Stimulated activated CD4-positive, alpha-beta T cell treated with anti-CD3 and anti-CD28 coated beads, Interleukin-1b, Interleukin-23, amount 100 ng/mL, for 48 hours (primary cell): ENCODE measurements at regions not wholly inside any gene's neighbourhood (a gene's known extent, or its start where the extent isn't known, plus 50 kb on each side); places are given as distances from the start of the nearest gene placed in this dataset.
"Not testable (repeated sequence)": the region's sequence is repeated elsewhere in the genome, so short reads cannot be mapped to it uniquely, and the experiment has no call there.

ENCODE experiments used
- DNase-seq: peaks from one replicate; pipeline ENCODE4 v3.0.0-alpha.2; 2020

DNA sequence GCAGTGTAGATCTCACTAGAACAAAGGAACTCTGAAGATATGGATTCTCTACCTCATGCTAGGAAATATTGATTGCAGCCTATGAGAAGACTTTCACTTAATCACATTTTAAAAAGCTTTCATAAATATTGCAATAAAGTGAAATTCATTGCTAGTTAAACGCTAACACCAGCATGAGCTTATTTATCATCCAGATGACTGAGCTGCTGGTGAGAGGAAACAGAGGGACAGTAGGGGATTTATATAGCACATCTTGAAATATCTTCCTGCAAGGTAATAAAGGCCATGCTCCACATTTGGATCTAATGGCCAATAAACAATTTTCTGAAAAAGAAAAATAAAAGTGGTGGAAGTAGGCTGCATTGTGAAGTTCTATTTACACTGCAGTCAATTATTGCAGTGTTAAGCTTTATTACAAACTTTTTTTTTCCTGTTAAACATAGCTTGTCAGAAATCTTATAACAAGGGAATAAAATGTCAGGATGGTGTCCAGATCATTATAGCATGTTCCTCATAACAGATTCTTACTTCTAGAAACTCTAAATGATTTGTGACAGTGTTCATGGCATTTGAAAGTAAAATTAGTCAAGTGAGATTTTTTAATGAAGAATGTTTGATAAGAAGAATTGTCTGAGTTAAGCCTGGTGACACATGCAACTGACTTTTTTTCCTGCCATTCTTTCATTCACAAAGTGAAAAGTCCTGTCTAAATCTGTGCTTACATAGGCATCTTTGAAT, 342.6 kb downstream of the DMAC1 start:
- DNase-seq = no peak

DNA sequence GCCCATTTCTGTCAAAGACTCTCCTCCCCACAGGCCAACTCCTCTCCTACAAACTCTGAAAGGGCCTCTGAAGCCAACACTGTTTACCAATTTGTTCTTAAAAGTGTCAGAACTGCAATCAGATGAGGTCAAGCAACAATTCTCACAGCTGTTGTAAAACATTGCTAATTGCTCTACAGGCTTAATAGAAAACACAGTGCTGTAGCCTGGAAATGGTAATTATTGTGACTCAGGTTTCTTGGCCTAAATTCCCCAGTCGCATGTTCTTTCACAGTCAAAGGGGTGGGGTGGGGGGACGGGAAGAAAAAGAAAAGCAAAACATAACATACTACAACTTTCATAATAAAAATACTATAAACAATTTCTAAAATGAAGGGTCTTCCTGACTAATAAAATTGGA, 343.2 kb downstream of the DMAC1 start:
- DNase-seq = no peak

DNA sequence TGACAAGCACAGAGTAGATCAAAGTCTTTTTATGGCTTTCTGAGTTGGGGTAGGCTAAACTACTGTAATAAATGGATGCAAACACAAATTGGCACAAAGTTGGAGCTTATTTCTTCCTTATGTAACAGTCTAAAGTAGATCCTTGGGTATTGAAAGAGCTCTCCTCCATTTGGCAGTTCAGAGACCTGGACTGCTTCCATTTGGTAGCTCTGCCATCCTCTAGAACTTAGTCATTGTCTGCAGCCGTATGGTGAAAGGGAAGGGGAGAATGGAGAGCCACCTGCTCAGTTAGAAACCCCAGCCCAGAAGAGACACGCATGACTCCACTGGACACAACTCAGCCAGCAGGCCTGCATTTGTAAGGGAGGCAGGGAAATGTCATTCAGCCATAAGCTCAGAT, 345.0 kb downstream of the DMAC1 start:
- DNase-seq = no peak

DNA sequence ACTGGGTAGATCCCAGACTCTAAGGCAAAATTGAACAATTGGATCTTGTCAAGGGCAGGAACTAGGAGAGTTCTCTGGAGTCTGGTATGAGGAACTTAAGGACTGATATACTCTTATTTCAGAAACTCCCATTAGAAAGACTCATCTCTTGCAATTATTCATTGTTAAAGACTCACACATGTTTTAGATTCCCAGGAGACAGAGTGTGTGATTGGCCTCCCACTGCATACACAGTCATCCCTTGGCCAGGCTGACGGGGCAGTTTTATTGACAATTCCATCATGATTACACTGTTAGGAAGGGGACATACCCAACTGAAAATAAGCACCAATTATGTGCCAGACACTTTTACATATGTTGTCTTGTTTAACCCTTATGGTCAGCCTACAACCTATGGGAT, 347.2 kb downstream of the DMAC1 start:
- DNase-seq = no peak

DNA sequence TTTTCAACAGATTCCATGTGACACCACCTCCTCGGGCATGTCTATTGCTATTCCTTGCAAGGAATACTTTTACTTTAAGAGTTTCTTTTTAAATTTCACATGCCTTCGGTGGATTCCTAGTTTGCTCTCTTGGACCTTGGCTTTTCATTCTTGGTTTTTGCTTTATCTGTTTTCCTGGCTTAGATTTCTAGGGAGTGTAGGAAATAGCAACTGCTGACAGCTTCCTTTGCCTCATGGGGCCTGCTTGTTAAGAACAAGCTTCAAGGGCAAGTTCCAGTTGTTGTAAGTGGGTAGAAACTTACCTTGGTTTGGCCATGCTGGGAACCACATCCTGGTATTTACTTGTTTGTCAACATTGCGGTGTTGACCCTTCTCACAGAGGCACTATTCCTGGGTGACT, 348.5 kb downstream of the DMAC1 start:
- DNase-seq = no peak

DNA sequence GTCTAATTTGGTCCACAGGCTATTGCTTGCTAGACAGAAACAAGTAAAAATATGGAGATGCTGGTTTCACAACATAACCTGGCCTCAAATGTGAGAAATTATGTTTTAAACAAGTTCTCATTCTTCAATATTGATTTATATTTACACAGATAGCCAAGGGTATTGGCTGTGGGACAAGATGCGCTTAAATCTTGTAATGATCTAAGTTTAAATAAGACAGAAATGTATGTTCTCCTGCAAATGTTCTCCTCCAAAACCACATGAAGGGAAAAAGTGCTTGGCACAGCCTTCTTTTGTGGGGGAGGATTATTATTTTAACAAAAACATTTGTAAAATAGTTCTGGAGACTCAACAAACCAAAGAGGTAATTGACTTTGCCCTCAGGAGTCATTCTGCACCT, 356.0 kb downstream of the DMAC1 start:
- DNase-seq = no peak

DNA sequence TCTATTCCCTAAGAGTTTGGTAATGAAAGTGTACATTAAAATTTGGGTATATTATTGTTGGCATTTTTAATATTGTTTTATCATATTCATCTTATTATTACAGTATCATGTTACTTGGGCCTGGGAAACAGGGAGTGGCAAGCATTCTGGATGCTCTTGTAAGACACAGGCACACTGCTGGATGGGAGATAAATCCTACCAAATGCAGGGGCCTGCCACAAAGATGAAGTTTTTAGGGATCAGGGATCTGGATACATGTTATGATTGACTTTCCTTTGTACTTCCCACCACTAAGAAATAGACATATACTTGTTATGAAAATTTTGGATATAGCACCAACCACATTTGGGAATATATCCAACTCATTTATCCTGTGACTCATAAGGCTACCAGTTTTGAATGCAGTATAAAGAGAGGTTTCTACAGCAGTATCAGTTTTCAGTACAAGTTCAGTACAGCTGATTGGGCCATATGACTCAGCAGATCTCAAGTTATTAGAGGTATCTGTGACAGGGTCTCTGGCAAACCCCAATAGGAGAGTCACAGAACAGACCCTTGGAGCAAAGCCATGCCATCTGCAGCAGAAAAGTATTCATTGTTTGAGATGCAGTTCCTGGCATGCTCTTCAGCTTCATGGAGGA, 360.1 kb downstream of the DMAC1 start:
- DNase-seq = no peak

DNA sequence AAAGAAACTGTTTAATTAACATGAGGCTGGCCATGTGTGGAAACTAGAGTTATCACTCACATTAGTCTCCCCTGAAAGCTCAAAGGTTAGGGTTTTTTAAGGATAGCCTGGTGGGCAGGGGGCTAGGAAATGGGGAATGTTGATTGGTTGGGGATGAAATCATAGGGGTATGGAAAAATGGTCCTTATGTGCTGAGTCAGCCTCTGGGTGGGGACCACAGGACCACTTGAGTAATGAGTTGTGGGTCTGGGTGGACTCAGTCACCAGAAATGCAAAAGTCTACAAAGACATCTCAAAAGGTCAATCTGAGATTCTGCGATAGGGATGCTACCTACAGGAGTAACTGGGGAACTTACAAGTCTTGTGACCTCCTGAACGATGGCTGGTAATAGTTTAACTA, 362.8 kb downstream of the DMAC1 start:
- no peak for DNase-seq

DNA sequence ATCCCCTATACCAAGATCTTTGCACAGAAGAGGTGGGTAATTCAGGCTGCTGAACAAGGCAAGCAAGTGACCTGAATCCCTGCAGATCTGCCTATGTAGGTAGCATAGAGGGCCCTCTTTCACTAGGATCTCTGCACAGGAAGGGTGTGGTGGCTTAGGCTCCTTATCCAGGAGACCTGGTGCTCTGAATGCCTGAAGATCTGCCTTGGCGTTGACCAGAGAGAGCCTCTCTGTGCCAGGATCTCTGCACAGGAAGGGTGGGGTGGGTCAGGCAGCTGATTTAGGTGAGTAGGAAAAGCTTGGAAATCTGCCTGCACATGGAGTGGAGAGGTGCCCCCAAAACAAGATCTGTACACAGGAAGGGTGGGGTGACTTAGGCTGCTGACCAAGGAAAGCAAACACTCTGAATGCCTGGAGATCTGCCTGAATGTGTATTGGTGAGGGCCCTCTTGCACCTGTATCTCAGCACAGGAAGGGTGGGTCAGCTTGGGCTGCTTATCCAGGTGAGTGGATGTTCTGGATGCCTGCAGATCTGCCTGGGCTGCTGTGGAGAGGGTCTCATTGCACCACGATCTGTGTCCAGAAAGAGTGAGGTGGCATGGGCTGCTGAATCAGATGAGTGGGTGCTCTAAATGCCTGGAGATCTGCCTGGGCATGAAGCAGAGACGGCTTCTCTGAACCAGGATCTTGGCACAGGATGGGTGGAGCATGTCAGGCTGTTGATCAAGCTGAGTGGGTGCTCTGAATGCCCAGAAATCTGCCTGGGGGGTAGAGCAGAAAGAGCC, 365.9 kb downstream of the DMAC1 start:
- DNase-seq = no peak

DNA sequence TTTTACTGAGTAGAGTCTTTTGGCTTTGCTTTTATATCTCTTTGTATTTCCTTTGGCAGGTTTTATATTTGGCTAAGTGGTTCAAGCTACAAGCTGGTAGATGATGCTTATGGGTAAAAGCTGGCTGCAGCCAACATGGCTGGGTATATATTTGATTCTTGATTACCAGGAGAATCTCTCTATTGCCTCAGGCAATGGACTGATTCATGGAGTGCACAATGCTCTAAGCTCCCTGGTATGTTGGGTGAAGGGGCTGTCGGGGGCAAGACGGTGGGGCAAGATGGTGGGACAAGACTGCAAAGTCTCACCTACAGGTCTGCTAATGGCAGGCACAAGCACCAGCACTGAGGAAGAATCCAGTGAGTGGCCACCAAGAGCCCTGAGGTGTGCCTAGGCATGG, 366.6 kb downstream of the DMAC1 start:
- no peak for DNase-seq

DNA sequence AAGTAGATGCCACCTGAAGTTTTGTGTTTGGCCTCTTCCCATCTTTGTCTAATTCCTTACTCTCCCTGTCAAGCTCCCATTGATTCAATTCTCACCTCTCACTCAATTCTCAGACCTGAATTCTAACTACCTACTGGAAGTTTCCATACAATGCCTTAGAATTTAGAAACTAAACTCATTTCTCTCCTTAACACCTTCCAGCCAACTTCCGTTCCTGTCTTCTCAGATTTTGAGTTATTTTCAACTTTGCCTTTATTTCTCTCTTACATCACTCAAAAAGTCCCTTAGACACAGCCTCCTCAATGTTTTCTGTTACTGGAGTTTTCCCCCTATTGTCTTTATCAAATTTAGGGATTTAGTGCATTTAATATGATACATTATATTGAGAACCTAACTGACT, 382.2 kb downstream of the DMAC1 start:
- not testable (repeated sequence) for DNase-seq

DNA sequence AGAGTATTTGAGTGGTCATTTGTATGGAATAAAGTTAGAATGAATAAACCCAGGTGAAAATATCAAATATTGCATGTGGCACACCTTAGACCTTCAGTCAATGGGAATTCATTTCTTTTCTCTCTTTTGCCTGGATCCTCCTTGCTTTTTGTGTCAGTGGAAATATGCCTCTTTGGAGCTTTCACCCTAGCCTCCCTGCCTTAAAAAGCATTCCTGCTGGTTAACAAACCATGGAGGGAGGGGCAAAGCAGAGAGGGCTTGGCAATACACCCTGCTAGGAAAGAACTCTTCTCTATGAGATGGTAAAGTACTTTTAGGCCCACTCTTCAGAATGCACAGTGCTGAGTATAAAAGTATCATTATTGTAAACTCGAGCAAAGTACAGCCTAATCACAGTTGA, 383.7 kb downstream of the DMAC1 start:
- DNase-seq = no peak

DNA sequence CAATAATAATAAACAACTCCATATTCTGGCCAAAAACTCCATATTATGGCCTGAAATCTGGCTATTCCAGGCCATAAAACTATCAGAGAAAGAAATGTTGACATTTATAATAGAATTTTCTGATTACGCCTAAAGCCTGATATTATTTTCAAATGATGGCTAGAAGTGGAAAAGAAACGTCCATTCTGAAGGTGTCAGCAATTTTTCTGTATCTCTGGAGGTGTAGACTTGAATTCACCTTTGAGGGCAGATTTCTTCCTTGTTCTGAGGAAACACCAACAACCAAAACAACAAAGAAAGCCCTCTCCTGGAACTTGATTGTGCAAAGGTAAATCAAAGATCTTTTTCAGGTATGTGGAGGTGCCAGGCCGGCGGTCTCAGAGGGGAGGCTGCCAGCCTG, 390.7 kb downstream of the DMAC1 start:
- DNase-seq = no peak

DNA sequence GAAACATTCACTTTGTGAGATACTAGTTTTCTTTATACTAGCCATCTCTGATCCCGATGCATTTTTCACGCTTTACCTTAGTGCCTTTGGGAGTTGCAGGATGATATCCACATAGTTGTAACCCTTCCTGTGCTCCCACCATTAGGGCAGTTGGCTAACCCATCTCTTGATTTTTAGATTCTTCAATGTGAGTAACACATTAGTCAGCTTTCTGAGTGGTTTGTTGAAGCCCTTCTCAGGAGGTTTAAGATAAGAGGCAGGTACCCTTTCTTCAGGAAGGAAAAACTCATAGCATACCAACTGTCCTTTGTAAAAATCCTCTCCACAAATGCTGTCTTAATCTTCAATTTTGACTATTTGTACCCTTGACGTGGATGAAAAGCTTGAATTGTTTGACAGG, 392.3 kb downstream of the DMAC1 start:
- no peak for DNase-seq

DNA sequence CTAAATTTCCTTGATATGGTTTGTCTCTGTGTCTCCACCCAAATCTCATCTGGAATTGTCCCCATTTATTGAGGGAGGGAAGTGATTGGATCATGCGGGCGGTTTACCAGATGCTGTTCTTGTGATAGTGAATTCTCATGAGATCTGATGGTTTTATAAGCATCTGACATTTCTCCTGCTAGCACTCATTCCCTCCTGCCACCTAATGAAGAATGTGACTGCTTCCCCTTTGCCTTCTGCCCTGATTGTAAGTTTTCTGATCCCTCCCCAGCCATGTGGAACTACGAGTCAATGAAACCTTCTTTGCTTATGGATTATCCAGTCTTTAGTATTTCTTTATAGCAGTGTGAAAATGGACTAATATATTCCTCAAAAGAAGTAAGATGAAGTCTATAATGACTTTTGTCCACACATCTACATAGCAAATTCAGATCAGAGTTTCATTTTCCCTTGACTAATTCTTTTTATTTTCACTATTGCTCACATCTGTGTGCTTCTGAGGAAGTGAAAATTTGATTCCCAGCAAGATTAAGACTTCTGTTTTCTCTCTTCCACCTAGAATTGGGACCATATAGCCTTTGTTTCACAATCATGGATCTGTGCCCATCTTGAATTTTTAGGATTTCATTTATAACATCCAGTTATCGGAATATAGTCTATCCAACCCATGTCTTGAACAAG, 393.5 kb downstream of the DMAC1 start:
- DNase-seq = no peak

DNA sequence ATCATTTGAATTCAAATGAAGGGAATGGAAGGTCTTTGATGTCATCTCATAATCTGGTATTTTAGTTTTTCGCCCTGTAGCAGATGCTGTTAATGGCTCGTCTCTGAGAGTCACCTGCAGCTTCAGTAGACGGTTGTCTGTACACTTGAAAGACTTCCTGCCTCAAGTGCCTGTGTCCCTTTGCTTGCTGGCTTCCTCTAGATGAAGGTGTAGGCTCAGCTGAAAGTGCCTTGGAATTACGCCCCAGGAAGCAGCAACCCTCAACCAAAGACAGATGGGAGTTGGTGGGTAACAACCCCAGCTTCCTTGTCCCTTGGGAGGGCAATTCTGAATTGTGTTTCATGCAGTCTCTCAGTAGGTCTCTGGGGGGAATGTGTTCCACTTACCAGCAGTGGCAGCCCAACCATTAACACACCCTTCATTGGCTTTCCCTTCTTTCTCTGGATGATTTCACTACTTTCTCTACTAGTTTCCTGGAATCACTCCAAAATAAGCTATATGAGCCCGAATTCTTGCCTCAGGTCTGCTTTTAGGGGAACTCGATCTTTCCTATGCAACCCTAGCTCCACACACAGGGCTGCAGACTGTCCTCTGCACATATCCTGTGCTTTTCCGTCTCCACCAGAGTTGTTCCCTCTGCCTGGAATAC, 395.6 kb downstream of the DMAC1 start:
- DNase-seq = no peak

DNA sequence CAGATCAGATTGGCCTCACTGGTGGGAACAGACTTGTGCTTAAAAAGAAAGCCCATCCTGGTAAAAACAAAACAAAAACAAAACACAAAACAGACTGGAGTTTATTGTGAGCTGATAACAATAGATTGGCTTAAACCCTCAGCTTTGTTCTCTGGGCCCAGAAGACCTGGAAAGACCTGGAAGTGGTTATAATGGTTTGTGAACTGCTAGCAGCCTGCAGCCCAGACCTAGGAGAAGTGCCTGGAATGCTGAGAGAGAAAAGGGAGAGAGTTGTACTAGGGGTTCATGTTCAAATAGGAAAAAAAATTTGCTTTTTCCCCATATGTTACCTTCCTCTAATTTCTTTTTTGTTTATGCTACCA, 396.6 kb downstream of the DMAC1 start:
- DNase-seq = no peak

DNA sequence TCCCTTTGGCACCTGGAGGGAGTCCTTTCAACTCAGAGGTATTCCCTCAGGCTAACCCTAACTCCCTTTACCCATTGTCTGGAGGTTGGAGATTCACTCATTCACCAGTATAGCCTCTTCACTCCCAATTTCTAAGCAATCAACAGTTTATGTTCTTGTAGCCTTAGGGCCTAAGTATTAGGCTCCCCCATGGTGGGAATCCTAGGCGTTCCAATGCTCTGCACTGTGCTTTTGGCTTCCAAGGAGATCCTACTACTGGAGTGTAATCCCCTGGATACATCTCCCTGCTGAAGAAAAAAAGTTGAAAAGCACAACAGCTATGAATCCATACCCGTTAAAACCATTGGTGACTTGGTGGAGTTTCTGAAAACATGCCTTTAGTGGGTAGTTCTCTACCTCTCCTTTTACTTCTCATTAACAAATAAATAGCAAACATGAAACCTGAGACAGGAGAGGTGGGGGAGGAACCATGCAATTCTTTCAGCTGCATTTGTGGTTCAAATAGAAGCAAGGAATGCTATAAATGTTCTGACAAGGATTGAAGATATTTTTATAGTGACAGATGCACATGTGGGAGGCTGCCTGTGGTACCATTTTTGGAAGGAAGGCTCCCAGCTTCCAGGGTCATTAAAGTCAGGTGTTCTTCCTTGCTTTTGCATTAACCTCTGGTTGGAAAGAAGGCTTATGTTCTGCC, 397.1 kb downstream of the DMAC1 start:
- no peak for DNase-seq

DNA sequence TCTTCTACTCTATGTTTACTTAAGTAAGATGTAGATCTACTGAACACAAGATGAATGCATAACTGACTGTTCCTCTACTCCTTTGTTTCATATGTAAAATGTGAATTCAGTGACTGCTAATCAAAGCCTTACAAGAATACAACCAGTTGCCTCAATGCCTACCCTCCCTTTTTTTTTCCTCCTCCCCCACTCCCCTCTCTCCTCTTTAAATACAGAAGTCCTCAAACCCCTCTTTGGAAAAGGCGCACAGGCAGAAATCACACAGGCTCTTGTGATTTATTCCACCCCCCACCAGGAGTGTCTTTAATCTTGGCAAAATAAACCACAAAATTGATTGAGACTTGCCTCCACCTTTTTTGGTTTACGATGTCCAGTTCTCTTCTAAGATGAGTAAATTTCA, 398.5 kb downstream of the DMAC1 start:
- DNase-seq = no peak

DNA sequence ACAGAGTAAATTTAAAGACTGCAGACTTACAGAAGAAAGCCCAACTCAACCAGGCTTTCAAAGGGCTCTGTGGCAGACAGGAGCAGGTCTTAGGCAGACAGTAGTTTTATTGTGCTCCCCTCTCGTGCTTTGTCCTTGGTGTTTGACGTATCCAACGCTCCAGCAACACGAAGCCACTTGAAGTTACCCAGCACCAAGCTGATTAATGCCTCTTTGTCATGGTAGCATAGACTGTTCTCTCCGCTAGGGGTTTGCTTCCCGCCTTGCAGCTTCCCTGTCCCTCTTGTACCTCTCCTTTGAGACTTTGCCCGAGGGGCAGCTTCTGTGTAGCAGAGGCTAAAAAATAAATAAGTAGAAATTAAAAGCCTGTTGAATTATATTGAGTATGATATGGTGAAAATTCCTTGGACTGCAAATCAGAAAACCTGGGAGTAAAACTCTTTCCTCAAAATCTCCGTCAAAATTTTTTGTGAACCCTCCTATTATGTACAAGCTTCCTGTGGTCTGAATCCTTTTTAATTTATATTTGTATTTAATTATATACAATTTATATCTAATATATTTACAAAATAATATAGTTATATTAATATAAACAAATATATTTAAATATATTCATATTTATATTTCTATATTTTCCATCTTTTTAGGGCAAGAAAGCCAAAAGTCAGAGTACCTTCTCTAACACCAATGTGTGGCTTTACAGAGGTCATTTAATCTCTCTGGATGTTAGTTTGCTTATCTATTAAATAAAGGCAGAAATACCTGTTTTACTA, 405.4 kb downstream of the DMAC1 start:
- DNase-seq = no peak

DNA sequence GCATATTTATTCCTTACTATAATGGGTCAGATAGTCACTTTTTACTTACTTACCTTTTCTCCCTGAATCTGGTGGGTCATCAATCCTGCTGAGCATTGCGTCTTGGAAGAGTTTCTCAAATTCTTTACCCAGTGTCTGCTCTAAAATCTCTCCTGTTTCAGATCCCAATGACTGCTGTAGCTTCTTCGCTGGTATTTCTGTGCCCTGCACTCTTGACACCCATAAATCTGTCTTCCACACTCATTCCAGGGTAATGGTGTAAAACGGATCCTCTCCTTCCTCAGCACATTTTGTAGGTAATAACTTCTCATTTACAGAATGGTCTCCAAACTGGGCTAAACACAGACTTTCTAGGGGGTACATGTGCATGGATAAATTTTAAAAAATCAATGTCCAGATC, 407.4 kb downstream of the DMAC1 start:
- DNase-seq = no peak

DNA sequence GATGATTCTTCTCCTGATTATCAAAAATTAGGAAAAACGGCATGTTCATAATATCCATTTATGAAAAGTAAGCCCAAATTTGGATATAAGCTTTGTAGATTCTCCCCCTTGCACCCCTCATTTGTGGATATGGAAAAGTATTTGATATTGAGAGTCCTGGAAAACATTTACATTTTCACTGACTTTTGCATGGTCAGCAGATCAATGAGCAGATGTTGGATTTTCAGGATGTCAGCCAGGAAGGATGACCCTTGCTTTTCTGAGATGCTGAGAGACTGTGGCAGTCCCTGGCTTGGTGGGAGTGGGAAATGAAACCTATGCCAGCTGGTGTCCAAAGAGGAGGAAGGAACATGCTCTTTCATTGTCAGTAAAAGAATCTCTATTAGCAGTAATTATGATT, 410.8 kb downstream of the DMAC1 start:
- no peak for DNase-seq
